Astrocyte (in vitro differentiated cells and primary cell): ENCODE measurements at regions not wholly inside any gene's neighbourhood (a gene's known extent, or its start where the extent isn't known, plus 50 kb on each side); places are given as distances from the start of the nearest gene placed in this dataset.
"Not testable (repeated sequence)": the region's sequence is repeated elsewhere in the genome, so short reads cannot be mapped to it uniquely, and the experiment has no call there.

ENCODE experiments used
- DNase-seq: peaks from one replicate; pipeline ENCODE4 v3.0.0-alpha.2; 2010; ENCODE audit warnings: low read depth
- FAIRE-seq: peaks from 2 replicates; lab custom pipeline; 2011; peaks lifted over from hg19 to GRCh38; lab: Jason Lieb, UNC
- H2AFZ ChIP-seq: 2 replicates; pipeline ENCODE4 v1.6.0; 2012; ENCODE audit warnings: low read depth, low read length, inconsistent platforms
- H3K27ac ChIP-seq: 2 replicates; pipeline ENCODE4 v1.5.1; 2011; ENCODE audit warnings: low read depth, low read length, inconsistent platforms
- H3K27me3 ChIP-seq: 2 replicates; pipeline ENCODE4 v1.6.0; 2011; ENCODE audit warnings: low read length, inconsistent platforms; ENCODE audit not compliant: insufficient read depth
- H3K36me3 ChIP-seq: 2 replicates; pipeline ENCODE4 v1.5.1; 2011; ENCODE audit warnings: low read length, inconsistent platforms; ENCODE audit not compliant: insufficient read depth
- H3K4me1 ChIP-seq: 2 replicates; pipeline ENCODE4 v1.5.1; 2011; ENCODE audit warnings: low read length, inconsistent platforms; ENCODE audit not compliant: insufficient read depth
- H3K4me2 ChIP-seq: 2 replicates; pipeline ENCODE4 v1.6.0; 2012; ENCODE audit warnings: low read length, inconsistent platforms
- H3K4me3 ChIP-seq: 2 replicates; pipeline ENCODE4 v1.5.1; 2011; ENCODE audit warnings: low read depth, mild to moderate bottlenecking, low read length, inconsistent platforms; ENCODE audit not compliant: insufficient read depth
- H3K79me2 ChIP-seq: 2 replicates; pipeline ENCODE4 v1.6.0; 2012; ENCODE audit warnings: mild to moderate bottlenecking, low read length, inconsistent platforms; ENCODE audit not compliant: insufficient read depth
- H3K9ac ChIP-seq: 2 replicates; pipeline ENCODE4 v1.6.0; 2012; ENCODE audit warnings: mild to moderate bottlenecking, low read length, inconsistent platforms
- H3K9me3 ChIP-seq: 2 replicates; pipeline ENCODE4 v1.5.1; 2012; ENCODE audit warnings: low read depth, mild to moderate bottlenecking, low read length, inconsistent platforms; ENCODE audit not compliant: insufficient read depth
- H4K20me1 ChIP-seq: 2 replicates; pipeline ENCODE4 v1.6.0; 2012; ENCODE audit warnings: low read length, inconsistent platforms; ENCODE audit not compliant: insufficient read depth
- H3K27ac Mint-ChIP-seq: one replicate; pipeline ENCODE4 v1.8.0; 2021; ENCODE audit warnings: mild to moderate bottlenecking, mixed read lengths; ENCODE audit not compliant: unreplicated experiment
- H3K27me3 Mint-ChIP-seq: one replicate; pipeline ENCODE4 v1.8.0; 2021; ENCODE audit warnings: low read depth, mixed read lengths; ENCODE audit not compliant: unreplicated experiment
- H3K36me3 Mint-ChIP-seq: one replicate; pipeline ENCODE4 v1.8.0; 2021; ENCODE audit warnings: low read depth, mixed read lengths; ENCODE audit not compliant: unreplicated experiment
- H3K4me1 Mint-ChIP-seq: one replicate; pipeline ENCODE4 v1.8.0; 2021; ENCODE audit warnings: low read depth, mixed read lengths; ENCODE audit not compliant: unreplicated experiment
- H3K4me3 Mint-ChIP-seq: one replicate; pipeline ENCODE4 v1.8.0; 2021; ENCODE audit warnings: mild to moderate bottlenecking, moderate library complexity, mixed read lengths; ENCODE audit not compliant: unreplicated experiment
- H3K9me3 Mint-ChIP-seq: one replicate; pipeline ENCODE4 v1.8.0; 2021; ENCODE audit warnings: mild to moderate bottlenecking, mixed read lengths; ENCODE audit not compliant: unreplicated experiment
- CTCF ChIP-seq: IDR thresholded peaks from 2 replicates; pipeline ENCODE4 v1.5.1; 2011; ENCODE audit warnings: low read depth, mild to moderate bottlenecking, inconsistent platforms, low read length, moderate library complexity; ENCODE audit not compliant: insufficient read depth
- EZH2 ChIP-seq: IDR thresholded peaks from 2 replicates; pipeline ENCODE4 v1.6.1; 2012; ENCODE audit warnings: mild to moderate bottlenecking, low read length, inconsistent platforms; ENCODE audit not compliant: insufficient read depth

GRCh38 chr20:22691369-22692118, 107.2 kb upstream of the FOXA2 start:
- Histone ChIP-seq H3K27me3 (no peaks in the 10 kb centered on the region), H4K20me1 (no peaks in the 10 kb centered on the region), H2AFZ (peak overlapping the region; percentile 86), H3K36me3 (no peaks in the 10 kb centered on the region), H3K27ac (no peak overlapping the region), H3K9me3 (no peaks in the 10 kb centered on the region), H3K9ac (no peak overlapping the region), H3K4me2 (peak overlapping the region; percentile 65), H3K4me3 (no peak overlapping the region), H3K4me1 (no peaks in the 10 kb centered on the region), H3K79me2 (no peaks in the 10 kb centered on the region)
- Mint-ChIP-seq H3K27ac (no peak overlapping the region), H3K36me3 (no peaks in the 10 kb centered on the region), H3K4me3 (no peak overlapping the region), H3K27me3 (peaks cover 9% of the 10 kb centered on the region), H3K9me3 (peaks cover 2% of the 10 kb centered on the region), H3K4me1 (peaks cover 3% of the 10 kb centered on the region)
- FAIRE-seq (no peak), DNase-seq (peak; percentile 14)
- TF ChIP-seq CTCF, result peak; percentile 81
- TF ChIP-seq EZH2, result no peak

- Mint-ChIP-seq H3K4me1 (peaks cover 3% of the 10 kb centered on the region), H3K4me3 (no peak overlapping the region), H3K27me3 (peaks cover 9% of the 10 kb centered on the region), H3K9me3 (peaks cover 2% of the 10 kb centered on the region), H3K36me3 (no peaks in the 10 kb centered on the region), H3K27ac (no peak overlapping the region)
- Histone ChIP-seq H3K4me2 (peak overlapping the region; percentile 65), H3K36me3 (no peaks in the 10 kb centered on the region), H2AFZ (peak overlapping the region; percentile 86), H3K9me3 (no peaks in the 10 kb centered on the region), H3K4me1 (no peaks in the 10 kb centered on the region), H3K9ac (no peak overlapping the region), H4K20me1 (no peaks in the 10 kb centered on the region), H3K79me2 (no peaks in the 10 kb centered on the region), H3K4me3 (no peak overlapping the region), H3K27me3 (no peaks in the 10 kb centered on the region), H3K27ac (no peak overlapping the region)
- TF ChIP-seq CTCF, result no peak
- TF ChIP-seq EZH2, result no peak
- DNase-seq (no peak), FAIRE-seq (no peak)
Observed at GRCh38 chr20:22692119-22692475, 107.7 kb upstream of the FOXA2 start.

GRCh38 chr20:22692620-22693019, 108.2 kb upstream of the FOXA2 start:
- not testable (repeated sequence) for H3K4me3 Mint-ChIP-seq, H3K9me3 ChIP-seq, FAIRE-seq

More at GRCh38 chr20:22692620-22693019, 108.2 kb upstream of the FOXA2 start:
- not testable (repeated sequence) for H3K9ac ChIP-seq, H3K4me2 ChIP-seq, H3K27me3 Mint-ChIP-seq, H3K36me3 ChIP-seq, H3K27me3 ChIP-seq, H3K79me2 ChIP-seq, H3K9me3 Mint-ChIP-seq, H3K4me3 ChIP-seq, H2AFZ ChIP-seq, DNase-seq, H3K36me3 Mint-ChIP-seq, H4K20me1 ChIP-seq, H3K4me1 ChIP-seq, H3K27ac ChIP-seq, H3K27ac Mint-ChIP-seq, H3K4me1 Mint-ChIP-seq
